GM12878 (cell line): ENCODE measurements at regions not wholly inside any gene's neighbourhood (a gene's known extent, or its start where the extent isn't known, plus 50 kb on each side); places are given as distances from the start of the nearest gene placed in this dataset.
A peak's percentile ranks its signal among the peaks of the same experiment; 100 is the strongest.

Experiments used
- BACH1 ChIP-seq: fragments of 450-650 bp; IDR thresholded peaks from 2 replicates; pipeline ENCODE4 v1.6.1; 2017; ENCODE audit warnings: mild to moderate bottlenecking, borderline replicate concordance
- BCL11A ChIP-seq: IDR thresholded peaks from 2 replicates; pipeline ENCODE4 v1.6.1; 2011; ENCODE audit warnings: low read depth, low read length
- IKZF1 ChIP-seq: fragments of 450-650 bp; conservative IDR thresholded peaks from 2 replicates; pipeline ENCODE4 v1.6.1; 2017; ENCODE audit warnings: antibody characterized with exemption, mild to moderate bottlenecking
- KDM1A ChIP-seq: fragments of 200-600 bp; sonication (generic); IDR thresholded peaks from 2 replicates; pipeline ENCODE4 v1.6.1; 2016; ENCODE audit warnings: borderline replicate concordance
- MYC ChIP-seq: IDR thresholded peaks from 2 replicates; pipeline ENCODE4 v1.6.1; 2011; ENCODE audit warnings: mild to moderate bottlenecking, low read length, moderate library complexity, inconsistent platforms; ENCODE audit not compliant: insufficient read depth, insufficient replicate concordance, insufficient read length, severe bottlenecking
- NRF1 ChIP-seq: conservative IDR thresholded peaks from 2 replicates; pipeline ENCODE4 v1.6.1; 2011; ENCODE audit warnings: mild to moderate bottlenecking, low read depth, low read length, improper control_type of control experiment
- PKNOX1 ChIP-seq: fragments of 450-650 bp; IDR thresholded peaks from 2 replicates; pipeline ENCODE4 v1.6.1; 2016; ENCODE audit warnings: mild to moderate bottlenecking
- POLR2A ChIP-seq: IDR thresholded peaks from 2 replicates; pipeline ENCODE4 v1.6.1; 2011; ENCODE audit warnings: low read depth, mild to moderate bottlenecking, low read length
- RAD21 ChIP-seq: IDR thresholded peaks from 2 replicates; pipeline ENCODE4 v1.6.1; 2011; ENCODE audit warnings: mild to moderate bottlenecking, low read depth, low read length, moderate library complexity; ENCODE audit not compliant: insufficient read depth
- RELB ChIP-seq: fragments of 450-650 bp; IDR thresholded peaks from 2 replicates; pipeline ENCODE4 v1.6.1; 2017; ENCODE audit warnings: low read depth, mild to moderate bottlenecking, moderate library complexity
- REST ChIP-seq: IDR thresholded peaks from 2 replicates; pipeline ENCODE4 v1.6.1; 2012; ENCODE audit warnings: mild to moderate bottlenecking, low read depth, low read length
- SMC3 ChIP-seq: IDR thresholded peaks from 2 replicates; pipeline ENCODE4 v1.6.1; 2011; ENCODE audit warnings: low read length, improper control_type of control experiment, borderline replicate concordance
- SPI1 ChIP-seq: IDR thresholded peaks from 2 replicates; pipeline ENCODE4 v1.6.1; 2011; ENCODE audit warnings: low read depth, mild to moderate bottlenecking, low read length, moderate library complexity, borderline replicate concordance; ENCODE audit not compliant: insufficient read depth
- TARDBP ChIP-seq: IDR thresholded peaks from 2 replicates; pipeline ENCODE4 v1.6.1; 2016; ENCODE audit warnings: borderline replicate concordance
- TCF7 ChIP-seq: IDR thresholded peaks from 2 replicates; pipeline ENCODE4 v1.6.1; 2014; ENCODE audit warnings: antibody characterized with exemption, borderline replicate concordance
- YBX1 ChIP-seq: fragments of 450-650 bp; IDR thresholded peaks from 2 replicates; pipeline ENCODE4 v1.6.1; 2016; ENCODE audit warnings: antibody characterized with exemption
- ZNF24 ChIP-seq: fragments of 450-650 bp; IDR thresholded peaks from 2 replicates; pipeline ENCODE4 v1.6.1; 2017; ENCODE audit warnings: antibody characterized with exemption, mild to moderate bottlenecking
- ZNF384 ChIP-seq: IDR thresholded peaks from 2 replicates; pipeline ENCODE4 v1.6.1; 2012; ENCODE audit warnings: low read depth, mild to moderate bottlenecking, low read length, improper control_type of control experiment, borderline replicate concordance
- ZSCAN29 ChIP-seq: fragments of 450-650 bp; IDR thresholded peaks from 2 replicates; pipeline ENCODE4 v1.6.1; 2017; ENCODE audit warnings: mild to moderate bottlenecking, moderate library complexity

GRCh38 chr14:46769292-46769691 lies 117.7 kb upstream of the RPL10L start (continued):
- no peak for TF ChIP-seq REST
- TF ChIP-seq MYC = no peak
- no peak for TF ChIP-seq POLR2A
- no peak for TF ChIP-seq KDM1A
- TF ChIP-seq YBX1 = no peak
- 0 out of 2 replicates have a peak, but pooled peaks have one; percentile 24 for TF ChIP-seq ZNF24
- TF ChIP-seq BCL11A = 0 out of 2 replicates have a peak, but pooled peaks have one; percentile 54
- no peak for TF ChIP-seq ZNF384
- peak; percentile 66; the same call in 1 of the 2 replicates for TF ChIP-seq BACH1
- TF ChIP-seq SPI1 = 0 out of 2 replicates have a peak, but pooled peaks have one; percentile 10
- TF ChIP-seq TCF7 = no peak
- TF ChIP-seq PKNOX1 = no peak
- peak; percentile 68 for TF ChIP-seq RELB
- peak; percentile 63 for TF ChIP-seq IKZF1
- TF ChIP-seq RAD21 = no peak
- no peak for TF ChIP-seq NRF1
- TF ChIP-seq SMC3 = no peak
- TF ChIP-seq ZSCAN29 = no peak
- TF ChIP-seq TARDBP = no peak
- TF ChIP-seq, all 136 proteins: peak for 37
